ENCODE measurements at regions not wholly inside any gene's neighbourhood (a gene's known extent, or its start where the extent isn't known, plus 50 kb on each side); places are given as distances from the start of the nearest gene placed in this dataset.

- Histone ChIP-seq H3K9ac (ENCODE audit: low read length) (no peak overlapping the region), H2AFZ (ENCODE audit: low read length) (0 out of 2 replicates have a peak overlapping the region, but pooled peaks have one; percentile 17), H3K4me3 (ENCODE audit: low read length) (no peak overlapping the region), H3K4me1 (ENCODE audit: low read length) (peaks cover 14% of the 10 kb centered on the region), H3K27ac (ENCODE audit: low read length) (no peak overlapping the region), H3K4me2 (ENCODE audit: low read depth, low read length, poor library complexity, severe bottlenecking) (no peak overlapping the region), H3K9me3 (ENCODE audit: low read length) (peaks cover 5% of the 10 kb centered on the region; the same call in 1 of the 2 replicates), H3K79me2 (ENCODE audit: low read length) (no peaks in the 10 kb centered on the region), H3K36me3 (ENCODE audit: insufficient read depth, low read length) (no peaks in the 10 kb centered on the region; the same call in 1 of the 2 replicates), H3K27me3 (ENCODE audit: low read length) (no peaks in the 10 kb centered on the region), H3K9me2 (replicated peaks; ENCODE audit: insufficient read depth, low read length) (no peaks in the 10 kb centered on the region), H4K20me1 (ENCODE audit: insufficient read depth, low read depth, low read length) (no peaks in the 10 kb centered on the region)
- DNase-seq: no peak
These were observed 228.0 kb upstream of the SPHKAP start for GRCh38 chr2:228409493-228409892.

- Histone ChIP-seq H3K79me2 (ENCODE audit: low read length) (no peaks in the 10 kb centered on the region), H4K20me1 (ENCODE audit: insufficient read depth, low read depth, low read length) (no peaks in the 10 kb centered on the region), H3K4me2 (ENCODE audit: low read depth, low read length, poor library complexity, severe bottlenecking) (no peak overlapping the region), H2AFZ (ENCODE audit: low read length) (0 out of 2 replicates have a peak overlapping the region, but pooled peaks have one; percentile 17), H3K27ac (ENCODE audit: low read length) (no peak overlapping the region), H3K9me3 (ENCODE audit: low read length) (peaks cover 5% of the 10 kb centered on the region; the same call in 1 of the 2 replicates), H3K4me3 (ENCODE audit: low read length) (no peak overlapping the region), H3K4me1 (ENCODE audit: low read length) (peaks cover 14% of the 10 kb centered on the region), H3K9ac (ENCODE audit: low read length) (no peak overlapping the region), H3K27me3 (ENCODE audit: low read length) (no peaks in the 10 kb centered on the region), H3K9me2 (replicated peaks; ENCODE audit: insufficient read depth, low read length) (no peaks in the 10 kb centered on the region), H3K36me3 (ENCODE audit: insufficient read depth, low read length) (no peaks in the 10 kb centered on the region; the same call in 1 of the 2 replicates)
- no peak for DNase-seq
These were observed 227.2 kb upstream of the SPHKAP start for GRCh38 chr2:228408529-228409227.

- no peaks in the 10 kb centered on the region for H3K27me3 ChIP-seq (ENCODE audit: low read length)
- no peaks in the 10 kb centered on the region for H4K20me1 ChIP-seq (ENCODE audit: insufficient read depth, low read depth, low read length)
- no peak overlapping the region for H3K9ac ChIP-seq (ENCODE audit: low read length)
- peaks cover 5% of the 10 kb centered on the region; the same call in 1 of the 2 replicates for H3K9me3 ChIP-seq (ENCODE audit: low read length)
- peaks cover 17% of the 10 kb centered on the region for H3K4me1 ChIP-seq (ENCODE audit: low read length)
- no peak overlapping the region for H3K4me2 ChIP-seq (ENCODE audit: low read depth, low read length, poor library complexity, severe bottlenecking)
- no peak overlapping the region for H2AFZ ChIP-seq (ENCODE audit: low read length)
- H3K27ac ChIP-seq (ENCODE audit: low read length): no peak overlapping the region
- H3K36me3 ChIP-seq (ENCODE audit: insufficient read depth, low read length): no peaks in the 10 kb centered on the region; the same call in 1 of the 2 replicates
- no peaks in the 10 kb centered on the region for H3K79me2 ChIP-seq (ENCODE audit: low read length)
- H3K4me3 ChIP-seq (ENCODE audit: low read length): no peak overlapping the region
- H3K9me2 ChIP-seq (replicated peaks; ENCODE audit: insufficient read depth, low read length): no peaks in the 10 kb centered on the region
- DNase-seq: no peak
These were observed 226.3 kb upstream of the SPHKAP start for GRCh38 chr2:228407821-228408220.

- H3K9me3 ChIP-seq (ENCODE audit: low read length): no peaks in the 10 kb centered on the region; the same call in 1 of the 2 replicates
- H3K36me3 ChIP-seq (ENCODE audit: insufficient read depth, low read length): no peaks in the 10 kb centered on the region
- peak overlapping the region; percentile 31; the same call in 1 of the 2 replicates for H2AFZ ChIP-seq (ENCODE audit: low read length)
- no peaks in the 10 kb centered on the region for H4K20me1 ChIP-seq (ENCODE audit: insufficient read depth, low read depth, low read length)
- H3K27ac ChIP-seq (ENCODE audit: low read length): peak overlapping the region; percentile 92
- H3K9me2 ChIP-seq (replicated peaks; ENCODE audit: insufficient read depth, low read length): no peaks in the 10 kb centered on the region
- H3K4me3 ChIP-seq (ENCODE audit: low read length): peak overlapping the region; percentile 16; the same call in 1 of the 2 replicates
- no peaks in the 10 kb centered on the region for H3K79me2 ChIP-seq (ENCODE audit: low read length)
- H3K27me3 ChIP-seq (ENCODE audit: low read length): no peaks in the 10 kb centered on the region
- H3K4me2 ChIP-seq (ENCODE audit: low read depth, low read length, poor library complexity, severe bottlenecking): peak overlapping the region; percentile 49
- peak; percentile 89 for DNase-seq
- peaks cover 32% of the 10 kb centered on the region for H3K4me1 ChIP-seq (ENCODE audit: low read length)
- H3K9ac ChIP-seq (ENCODE audit: low read length): peak overlapping the region; percentile 65
These were observed 219.8 kb upstream of the SPHKAP start for GRCh38 chr2:228401065-228401912.

- no peak for DNase-seq
- Histone ChIP-seq H4K20me1 (ENCODE audit: insufficient read depth, low read depth, low read length) (no peaks in the 10 kb centered on the region), H3K79me2 (ENCODE audit: low read length) (no peaks in the 10 kb centered on the region), H3K9me3 (ENCODE audit: low read length) (no peaks in the 10 kb centered on the region), H2AFZ (ENCODE audit: low read length) (no peak overlapping the region), H3K9me2 (replicated peaks; ENCODE audit: insufficient read depth, low read length) (0 out of 2 replicates have a peak, but pooled peaks cover 3% of the 10 kb centered on the region), H3K4me1 (ENCODE audit: low read length) (no peaks in the 10 kb centered on the region), H3K36me3 (ENCODE audit: insufficient read depth, low read length) (no peaks in the 10 kb centered on the region), H3K4me2 (ENCODE audit: low read depth, low read length, poor library complexity, severe bottlenecking) (no peak overlapping the region), H3K4me3 (ENCODE audit: low read length) (no peak overlapping the region), H3K27ac (ENCODE audit: low read length) (no peak overlapping the region), H3K9ac (ENCODE audit: low read length) (no peak overlapping the region), H3K27me3 (ENCODE audit: low read length) (no peaks in the 10 kb centered on the region)
These were observed 206.3 kb upstream of the SPHKAP start for GRCh38 chr2:228387776-228388175.

GRCh38 chr2:228378696-228379425 is 197.4 kb upstream of the SPHKAP start:
- H3K9ac ChIP-seq (ENCODE audit: low read length): no peak overlapping the region
- no peaks in the 10 kb centered on the region for H3K79me2 ChIP-seq (ENCODE audit: low read length)
- H3K36me3 ChIP-seq (ENCODE audit: insufficient read depth, low read length): no peaks in the 10 kb centered on the region
- H3K27ac ChIP-seq (ENCODE audit: low read length): no peak overlapping the region
- DNase-seq: no peak
- no peaks in the 10 kb centered on the region for H3K27me3 ChIP-seq (ENCODE audit: low read length)
- no peaks in the 10 kb centered on the region for H3K9me2 ChIP-seq (replicated peaks; ENCODE audit: insufficient read depth, low read length)
- H3K4me2 ChIP-seq (ENCODE audit: low read depth, low read length, poor library complexity, severe bottlenecking): no peak overlapping the region
- H3K4me1 ChIP-seq (ENCODE audit: low read length): peaks cover 20% of the 10 kb centered on the region
- no peak overlapping the region for H3K4me3 ChIP-seq (ENCODE audit: low read length)
- H2AFZ ChIP-seq (ENCODE audit: low read length): no peak overlapping the region
- no peaks in the 10 kb centered on the region for H4K20me1 ChIP-seq (ENCODE audit: insufficient read depth, low read depth, low read length)
- H3K9me3 ChIP-seq (ENCODE audit: low read length): no peaks in the 10 kb centered on the region

- no peak overlapping the region for H3K27ac ChIP-seq (ENCODE audit: low read length)
- no peak overlapping the region for H2AFZ ChIP-seq (ENCODE audit: low read length)
- H3K79me2 ChIP-seq (ENCODE audit: low read length): no peaks in the 10 kb centered on the region
- no peaks in the 10 kb centered on the region for H3K9me2 ChIP-seq (replicated peaks; ENCODE audit: insufficient read depth, low read length)
- no peaks in the 10 kb centered on the region for H4K20me1 ChIP-seq (ENCODE audit: insufficient read depth, low read depth, low read length)
- H3K9ac ChIP-seq (ENCODE audit: low read length): no peak overlapping the region
- no peaks in the 10 kb centered on the region for H3K27me3 ChIP-seq (ENCODE audit: low read length)
- H3K4me3 ChIP-seq (ENCODE audit: low read length): no peak overlapping the region
- no peaks in the 10 kb centered on the region for H3K9me3 ChIP-seq (ENCODE audit: low read length)
- H3K4me1 ChIP-seq (ENCODE audit: low read length): peaks cover 20% of the 10 kb centered on the region
- DNase-seq: no peak
- H3K36me3 ChIP-seq (ENCODE audit: insufficient read depth, low read length): no peaks in the 10 kb centered on the region
- H3K4me2 ChIP-seq (ENCODE audit: low read depth, low read length, poor library complexity, severe bottlenecking): peak overlapping the region; percentile 50
These were observed 196.7 kb upstream of the SPHKAP start for GRCh38 chr2:228378233-228378632.

All from Karpas-422 (cell line).